ENCODE measurements at regions not wholly inside any gene's neighbourhood (a gene's known extent, or its start where the extent isn't known, plus 50 kb on each side); places are given as distances from the start of the nearest gene placed in this dataset.

DNA sequence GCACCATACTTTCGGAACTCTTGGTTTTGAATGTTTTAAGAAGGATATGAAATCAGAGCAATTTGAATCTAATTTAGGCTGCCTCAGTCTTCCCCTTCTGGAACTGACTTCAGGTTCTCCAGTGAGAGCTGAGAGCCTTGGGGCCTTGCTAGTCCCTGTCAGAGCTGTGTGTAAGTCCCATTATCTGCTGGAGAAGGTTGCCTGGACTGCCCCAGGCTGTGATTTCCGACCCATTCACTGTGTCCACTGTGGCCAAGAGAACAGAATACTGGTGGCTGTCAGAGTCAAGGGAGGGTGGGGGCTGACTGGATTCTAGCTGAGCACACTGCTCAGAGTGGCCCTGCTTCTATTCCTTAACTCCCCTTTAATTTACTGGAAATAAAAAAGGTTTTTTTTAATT, 278.0 kb downstream of the KCNS3 start:
- no peak for TF ChIP-seq POLR2AphosphoS5 (IDR thresholded peaks at IDR 0.05; ENCODE audit: borderline replicate concordance, low read depth, low read length)
- no peak for TF ChIP-seq EZH2 (IDR thresholded peaks at IDR 0.05)

Data from SK-N-MC (cell line).